HG02840 (cell line): ENCODE measurements at regions not wholly inside any gene's neighbourhood (a gene's known extent, or its start where the extent isn't known, plus 50 kb on each side); places are given as distances from the start of the nearest gene placed in this dataset.

Experiments
- ATAC-seq: cut with Tn5 transposase; IDR thresholded peaks from one replicate; pipeline ENCODE4 v1.9.1; 2021; ENCODE audit warnings: mild to moderate bottlenecking, moderate library complexity, moderate number of reproducible peaks; ENCODE audit not compliant: unreplicated experiment, low FRiP score

GRCh38 chr1:172753964-172754363 lies 95.1 kb downstream of the FASLG start:
- ATAC-seq = no peak

- no peak for ATAC-seq
These were observed 95.7 kb downstream of the FASLG start for GRCh38 chr1:172754609-172755008.

GRCh38 chr1:172755099-172755498 lies 96.2 kb downstream of the FASLG start:
- ATAC-seq = no peak

GRCh38 chr1:172756024-172756423 lies 97.1 kb downstream of the FASLG start:
- ATAC-seq = no peak

GRCh38 chr1:172758259-172758658 lies 99.4 kb downstream of the FASLG start:
- ATAC-seq = no peak

- ATAC-seq = no peak
These were observed 101.2 kb downstream of the FASLG start for GRCh38 chr1:172760121-172760520.

- no peak for ATAC-seq
These were observed 102.9 kb downstream of the FASLG start for GRCh38 chr1:172761581-172762486.

- no peak for ATAC-seq
These were observed 104.2 kb downstream of the FASLG start for GRCh38 chr1:172763057-172763456.

GRCh38 chr1:172764378-172764777 lies 105.5 kb downstream of the FASLG start:
- no peak for ATAC-seq

- no peak for ATAC-seq
These were observed 107.6 kb downstream of the FASLG start for GRCh38 chr1:172766462-172766861.

- no peak for ATAC-seq
These were observed 111.2 kb downstream of the FASLG start for GRCh38 chr1:172770071-172770470.

- no peak for ATAC-seq
These were observed 115.7 kb downstream of the FASLG start for GRCh38 chr1:172774561-172774960.

- ATAC-seq = no peak
These were observed 116.7 kb downstream of the FASLG start for GRCh38 chr1:172775606-172776005.

GRCh38 chr1:172776071-172776470 lies 117.2 kb downstream of the FASLG start:
- ATAC-seq = no peak

GRCh38 chr1:172777767-172778166 lies 118.9 kb downstream of the FASLG start:
- ATAC-seq = no peak

- no peak for ATAC-seq
These were observed 119.9 kb downstream of the FASLG start for GRCh38 chr1:172778456-172779455.

- ATAC-seq = no peak
These were observed 120.6 kb downstream of the FASLG start for GRCh38 chr1:172779491-172779890.

- no peak for ATAC-seq
These were observed 122.7 kb downstream of the FASLG start for GRCh38 chr1:172781513-172782140.

- ATAC-seq = no peak
These were observed 130.9 kb downstream of the FASLG start for GRCh38 chr1:172789840-172790239.

- ATAC-seq = no peak
These were observed 131.3 kb downstream of the FASLG start for GRCh38 chr1:172790245-172790644.

GRCh38 chr1:172793823-172794222 lies 134.9 kb downstream of the FASLG start:
- no peak for ATAC-seq
